ENCODE measurements at regions not wholly inside any gene's neighbourhood (a gene's known extent, or its start where the extent isn't known, plus 50 kb on each side); places are given as distances from the start of the nearest gene placed in this dataset.
A peak's percentile ranks its signal among the peaks of the same experiment; 100 is the strongest.

DNA sequence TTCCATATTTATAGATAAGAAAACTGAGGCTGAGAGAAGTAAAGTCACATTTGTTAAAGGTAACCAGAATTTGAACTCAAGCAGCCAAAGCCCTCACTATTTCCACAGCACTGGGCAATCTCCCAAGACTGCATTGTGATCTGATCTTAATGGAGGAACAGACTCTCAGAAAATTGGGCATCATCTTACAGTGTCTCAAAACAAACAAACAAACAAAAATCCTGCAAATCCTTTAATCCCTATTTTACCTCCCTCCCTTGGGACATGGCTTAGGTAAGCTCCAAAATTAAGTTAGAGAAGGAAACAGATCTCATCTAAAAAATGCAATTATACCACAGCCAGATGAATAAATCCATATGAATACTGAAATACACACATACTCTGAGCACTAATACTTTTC lies 57.5 kb downstream of the FHIP2A start:
- no peaks in the 10 kb centered on the region for H3K9me3 ChIP-seq (ENCODE audit: control extremely low read depth in 1 of 5, control insufficient read depth in 4 of 5, insufficient read depth in 2 of 5, low read depth in 1 of 5, low read length in 4 of 5)
- H3K4me1 ChIP-seq (ENCODE audit: control extremely low read depth in 1 of 4, control insufficient read depth in 4 of 4, insufficient read depth in 4 of 4, low read length in 3 of 4) = peaks cover 0 to 22% (median 18%) of the 10 kb centered on the region in 4 experiments
- no peak overlapping the region for H3K27ac ChIP-seq (ENCODE audit: insufficient read depth in 1 of 2, low read depth in 1 of 2, low read length in 2 of 2, poor library complexity in 1 of 2, severe bottlenecking in 2 of 2)
- H3K4me3 ChIP-seq (ENCODE audit: control insufficient read depth in 1 of 7, extremely low read depth in 1 of 7, insufficient read depth in 4 of 7, low read depth in 2 of 7, low read length in 6 of 7) = peak overlapping the region in 3 of 7 experiments; percentile 36 to 65 (median 63)
- ChIA-PET CTCF (interaction anchor here (0.7 to 1.7 kb wide), 14 partner anchors 10 to 255 kb away, joined by 3 to 10 read pairs (median 4); no protein-coding TSS in a partner anchor), POLR2A (no interaction called here)
- H3K36me3 ChIP-seq (ENCODE audit: control insufficient read depth in 4 of 4, insufficient read depth in 4 of 4, low read length in 3 of 4) = no peaks in the 10 kb centered on the region
- no peak for DNase-seq
- peaks cover 0 to 2% (median 0%) of the 10 kb centered on the region in 5 experiments for H3K27me3 ChIP-seq (replicated peaks in 2 of 5; ENCODE audit: control insufficient read depth in 4 of 5, insufficient read depth in 5 of 5, low read length in 4 of 5)

DNA sequence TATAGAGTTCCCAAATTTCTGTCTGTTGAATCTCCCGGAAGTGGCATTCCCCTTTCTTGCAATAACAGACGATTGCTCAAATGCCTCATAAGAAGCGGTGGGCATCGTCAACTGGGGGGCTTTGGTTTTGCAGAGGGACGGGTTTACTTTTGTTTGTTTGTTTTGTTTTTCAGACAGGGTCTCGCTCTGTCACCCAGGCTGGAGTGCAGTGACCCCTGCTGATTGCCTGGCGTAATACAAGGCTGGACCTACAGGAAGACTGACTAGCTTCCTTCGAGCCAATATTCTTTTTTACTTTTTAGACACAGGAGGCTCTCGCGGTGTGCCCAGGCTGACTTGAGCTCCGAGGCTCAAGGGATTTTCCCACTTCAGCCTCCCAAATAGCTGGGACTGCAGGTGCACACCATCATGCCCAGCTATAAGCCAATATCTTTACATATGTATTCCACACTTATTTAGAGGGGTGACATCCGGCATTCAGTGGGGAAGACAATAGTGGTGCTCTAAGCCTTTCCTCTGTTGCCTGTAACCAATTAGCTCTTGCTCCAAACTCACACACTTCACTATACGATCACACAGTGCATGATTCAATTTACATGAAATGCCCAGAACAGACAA lies 58.1 kb downstream of the FHIP2A start:
- 18% methylated on average over 8 of the region's 13 CpGs for WGBS (ENCODE audit: insufficient coverage)
- no peaks in the 10 kb centered on the region for H3K9me3 ChIP-seq (ENCODE audit: control extremely low read depth in 1 of 5, control insufficient read depth in 4 of 5, insufficient read depth in 2 of 5, low read depth in 1 of 5, low read length in 4 of 5)
- peaks cover 0 to 21% (median 14%) of the 10 kb centered on the region in 4 experiments for H3K4me1 ChIP-seq (ENCODE audit: control extremely low read depth in 1 of 4, control insufficient read depth in 4 of 4, insufficient read depth in 4 of 4, low read length in 3 of 4)
- DNase-seq = peak; percentile 52 to 71 (median 69)
- peak overlapping the region in 3 of 7 experiments; percentile 36 to 65 (median 63) for H3K4me3 ChIP-seq (ENCODE audit: control insufficient read depth in 1 of 7, extremely low read depth in 1 of 7, insufficient read depth in 4 of 7, low read depth in 2 of 7, low read length in 6 of 7)
- peaks cover 0 to 2% (median 0%) of the 10 kb centered on the region in 5 experiments for H3K27me3 ChIP-seq (replicated peaks in 2 of 5; ENCODE audit: control insufficient read depth in 4 of 5, insufficient read depth in 5 of 5, low read length in 4 of 5)
- no peaks in the 10 kb centered on the region for H3K36me3 ChIP-seq (ENCODE audit: control insufficient read depth in 4 of 4, insufficient read depth in 4 of 4, low read length in 3 of 4)
- ChIA-PET POLR2A (no interaction called here), CTCF (interaction anchor here (0.6 to 1.7 kb wide), 12 partner anchors 9 to 682 kb away, joined by 3 to 10 read pairs (median 4); no protein-coding TSS in a partner anchor)
- no peak overlapping the region for H3K27ac ChIP-seq (ENCODE audit: insufficient read depth in 1 of 2, low read depth in 1 of 2, low read length in 2 of 2, poor library complexity in 1 of 2, severe bottlenecking in 2 of 2)

DNA sequence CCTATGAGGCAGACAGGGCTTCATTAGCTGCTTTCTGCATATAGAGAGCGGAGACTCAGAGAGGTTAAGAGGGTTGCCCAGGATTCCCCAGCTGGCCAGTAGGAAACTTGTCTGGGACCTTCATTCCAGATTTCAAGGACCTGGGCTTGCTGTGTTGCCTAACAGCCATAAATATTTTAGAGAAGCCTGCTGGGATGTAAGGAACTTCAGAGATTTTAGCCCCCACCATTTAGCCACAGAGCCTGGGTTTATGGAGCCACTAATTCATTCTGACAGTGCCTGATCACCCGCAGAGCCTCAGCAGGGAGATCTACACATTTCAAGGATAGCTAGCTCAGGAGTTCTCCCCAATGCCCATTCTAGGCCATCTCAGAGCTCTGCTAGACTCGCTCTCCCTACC lies 56.6 kb upstream of the TRUB1 start:
- DNase-seq = no peak
- ChIA-PET POLR2A (no interaction called here), CTCF (interaction anchor here (1.0 to 1.3 kb wide), 2 partner anchors 12 to 388 kb away, joined by 3 read pairs; no protein-coding TSS in a partner anchor)
- no peak overlapping the region for H3K27ac ChIP-seq (ENCODE audit: insufficient read depth in 1 of 2, low read depth in 1 of 2, low read length in 2 of 2, poor library complexity in 1 of 2, severe bottlenecking in 2 of 2)
- H3K9me3 ChIP-seq (ENCODE audit: control extremely low read depth in 1 of 5, control insufficient read depth in 4 of 5, insufficient read depth in 2 of 5, low read depth in 1 of 5, low read length in 4 of 5) = no peaks in the 10 kb centered on the region
- H3K4me1 ChIP-seq (ENCODE audit: control extremely low read depth in 1 of 4, control insufficient read depth in 4 of 4, insufficient read depth in 4 of 4, low read length in 3 of 4) = peaks cover 0 to 13% (median 6%) of the 10 kb centered on the region in 4 experiments
- 100% methylated on average over 3 of the region's 3 CpGs for WGBS (ENCODE audit: insufficient coverage)
- H3K36me3 ChIP-seq (ENCODE audit: control insufficient read depth in 4 of 4, insufficient read depth in 4 of 4, low read length in 3 of 4) = no peaks in the 10 kb centered on the region
- peaks cover 0 to 2% (median 0%) of the 10 kb centered on the region in 5 experiments for H3K27me3 ChIP-seq (replicated peaks in 2 of 5; ENCODE audit: control insufficient read depth in 4 of 5, insufficient read depth in 5 of 5, low read length in 4 of 5)
- H3K4me3 ChIP-seq (ENCODE audit: control insufficient read depth in 1 of 7, extremely low read depth in 1 of 7, insufficient read depth in 4 of 7, low read depth in 2 of 7, low read length in 6 of 7) = no peak overlapping the region

DNA sequence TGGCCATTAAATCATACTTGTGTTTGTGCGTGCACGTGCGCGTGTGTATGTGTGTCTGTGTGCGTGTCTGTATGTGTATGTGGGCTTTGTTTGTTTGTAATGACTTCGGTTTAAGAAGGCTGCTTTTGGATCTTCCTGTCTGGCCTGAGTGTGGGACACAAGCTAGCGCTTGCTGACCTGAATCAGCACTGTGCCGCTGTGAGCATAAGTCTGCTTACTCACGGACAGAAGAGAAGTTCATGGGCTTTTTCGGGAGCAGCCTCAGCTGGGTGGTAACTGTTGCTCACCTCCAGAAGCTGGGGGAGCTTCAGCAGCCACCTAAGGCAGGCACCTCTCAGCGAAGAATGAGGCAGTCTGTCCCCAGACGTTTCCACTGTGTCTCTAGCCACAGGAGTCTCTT lies 56.1 kb upstream of the TRUB1 start:
- ChIA-PET CTCF (interaction anchor here (1.3 kb wide), 1 partner anchor 13 kb away, joined by 3 read pairs; no protein-coding TSS in a partner anchor), POLR2A (no interaction called here)
- WGBS (ENCODE audit: insufficient coverage) = 86% methylated on average over 10 of the region's 12 CpGs

DNA sequence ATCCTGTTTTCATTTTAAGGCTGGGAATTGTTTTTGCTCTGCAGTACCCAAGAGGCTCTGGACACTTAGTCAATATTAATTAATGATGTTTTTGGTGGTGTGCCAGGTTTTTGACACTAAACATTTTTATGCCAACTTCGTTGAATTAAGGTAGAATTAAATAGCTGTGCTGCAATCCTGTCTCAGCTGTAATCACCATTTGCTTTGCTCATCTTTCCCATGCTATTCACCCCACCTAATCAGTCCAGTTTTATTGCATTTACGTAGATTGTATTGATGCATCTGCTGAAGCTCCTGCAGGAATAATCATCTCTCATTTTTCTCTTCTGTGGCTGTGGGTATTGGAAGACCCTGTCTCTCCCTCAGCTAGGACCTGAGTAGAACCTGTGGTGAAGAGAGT lies 52.6 kb upstream of the TRUB1 start:
- peaks cover 0 to 4% (median 0%) of the 10 kb centered on the region in 5 experiments for H3K27me3 ChIP-seq (replicated peaks in 2 of 5; ENCODE audit: control insufficient read depth in 4 of 5, insufficient read depth in 5 of 5, low read length in 4 of 5)
- DNase-seq = no peak
- no peaks in the 10 kb centered on the region for H3K36me3 ChIP-seq (ENCODE audit: control insufficient read depth in 4 of 4, insufficient read depth in 4 of 4, low read length in 3 of 4)
- no peak overlapping the region for H3K4me3 ChIP-seq (ENCODE audit: control insufficient read depth in 1 of 7, extremely low read depth in 1 of 7, insufficient read depth in 4 of 7, low read depth in 2 of 7, low read length in 6 of 7)
- CTCF ChIA-PET = interaction anchor here (1.2 kb wide), 1 partner anchor 245 kb away, joined by 3 read pairs; no protein-coding TSS in a partner anchor
- H3K9me3 ChIP-seq (ENCODE audit: control extremely low read depth in 1 of 5, control insufficient read depth in 4 of 5, insufficient read depth in 2 of 5, low read depth in 1 of 5, low read length in 4 of 5) = no peaks in the 10 kb centered on the region
- POLR2A ChIA-PET = no interaction called here
- H3K4me1 ChIP-seq (ENCODE audit: control extremely low read depth in 1 of 4, control insufficient read depth in 4 of 4, insufficient read depth in 4 of 4, low read length in 3 of 4) = no peaks in the 10 kb centered on the region
- WGBS (ENCODE audit: insufficient coverage) = 100% methylated on average over 1 of the region's 2 CpGs
- H3K27ac ChIP-seq (ENCODE audit: insufficient read depth in 1 of 2, low read depth in 1 of 2, low read length in 2 of 2, poor library complexity in 1 of 2, severe bottlenecking in 2 of 2) = no peak overlapping the region

More for the DNA sequence above, 56.1 kb upstream of the TRUB1 start:
- no peaks in the 10 kb centered on the region for H3K36me3 ChIP-seq (ENCODE audit: control insufficient read depth in 4 of 4, insufficient read depth in 4 of 4, low read length in 3 of 4)
- H3K4me1 ChIP-seq (ENCODE audit: control extremely low read depth in 1 of 4, control insufficient read depth in 4 of 4, insufficient read depth in 4 of 4, low read length in 3 of 4) = peaks cover 0 to 12% (median 5%) of the 10 kb centered on the region in 4 experiments
- no peak overlapping the region for H3K4me3 ChIP-seq (ENCODE audit: control insufficient read depth in 1 of 7, extremely low read depth in 1 of 7, insufficient read depth in 4 of 7, low read depth in 2 of 7, low read length in 6 of 7)
- no peak for DNase-seq
- no peak overlapping the region for H3K27ac ChIP-seq (ENCODE audit: insufficient read depth in 1 of 2, low read depth in 1 of 2, low read length in 2 of 2, poor library complexity in 1 of 2, severe bottlenecking in 2 of 2)
- H3K27me3 ChIP-seq (replicated peaks in 2 of 5; ENCODE audit: control insufficient read depth in 4 of 5, insufficient read depth in 5 of 5, low read length in 4 of 5) = peaks cover 0 to 2% (median 0%) of the 10 kb centered on the region in 5 experiments
- H3K9me3 ChIP-seq (ENCODE audit: control extremely low read depth in 1 of 5, control insufficient read depth in 4 of 5, insufficient read depth in 2 of 5, low read depth in 1 of 5, low read length in 4 of 5) = no peaks in the 10 kb centered on the region

Measured in common myeloid progenitor, CD34-positive (primary cell).